CD14-positive monocyte (primary cell): ENCODE measurements at regions not wholly inside any gene's neighbourhood (a gene's known extent, or its start where the extent isn't known, plus 50 kb on each side); places are given as distances from the start of the nearest gene placed in this dataset.

ENCODE experiments used
- DNase-seq, 3 donors: peaks; one replicate each; pipeline ENCODE4 v3.0.0-alpha.2; 2011 to 2022
- H2AFZ ChIP-seq: 2 replicates; pipeline ENCODE4 v1.6.0; 2012; ENCODE audit warnings: mild to moderate bottlenecking, low read depth, low read length, inconsistent platforms; ENCODE audit not compliant: insufficient read depth, poor library complexity, severe bottlenecking
- H3K27ac ChIP-seq, 2 donors: 1 replicate in 1 of 2; 2 replicates in 1 of 2; pipeline ENCODE4 v1.5.1; 2012 to 2013; ENCODE audit warnings: low read length in 2 of 2, control low read depth in 1 of 2, inconsistent platforms in 1 of 2, low read depth in 1 of 2, mild to moderate bottlenecking in 1 of 2
- H3K27me3 ChIP-seq, 2 donors: one replicate each; pipeline versions ENCODE4 v1.6.0 to v1.6.1; 2011 to 2013; ENCODE audit warnings: low read length in 2 of 2; ENCODE audit not compliant: control insufficient read depth in 2 of 2, insufficient read depth in 2 of 2
- H3K36me3 ChIP-seq, 2 donors: replicated peaks in 1 of 2; 1 replicate in 1 of 2; 2 replicates in 1 of 2; pipeline versions ENCODE4 v1.5.1 to v1.6.1; 2012 to 2013; ENCODE audit warnings: low read length in 2 of 2, control low read depth in 1 of 2, inconsistent platforms in 1 of 2, mild to moderate bottlenecking in 1 of 2; ENCODE audit not compliant: insufficient read depth in 2 of 2, control insufficient read depth in 1 of 2
- H3K4me1 ChIP-seq, 2 donors: 1 replicate in 1 of 2; 2 replicates in 1 of 2; pipeline versions ENCODE4 v1.5.1 to v1.6.1; 2012 to 2013; ENCODE audit warnings: low read length in 2 of 2, control low read depth in 1 of 2, inconsistent platforms in 1 of 2, mild to moderate bottlenecking in 1 of 2, moderate library complexity in 1 of 2; ENCODE audit not compliant: insufficient read depth in 2 of 2, control insufficient read depth in 1 of 2
- H3K4me2 ChIP-seq: replicated peaks from 2 replicates; pipeline ENCODE3; 2012; ENCODE audit warnings: low read length, moderate library complexity, mild to moderate bottlenecking; ENCODE audit not compliant: poor library complexity, severe bottlenecking; ENCODE audit errors: extremely low read depth
- H3K4me3 ChIP-seq, 3 experiments: fragments of 200-600 bp in 1 of 3; sonication (generic) in 1 of 3; replicated peaks in 1 of 3; 1 replicate in 2 of 3; 2 replicates in 1 of 3; pipeline ENCODE4 v1.5.1; 2011 to 2013; ENCODE audit warnings: low read length in 3 of 3, mild to moderate bottlenecking in 3 of 3, control low read depth in 2 of 3, low read depth in 2 of 3, inconsistent platforms in 1 of 3, moderate library complexity in 1 of 3
- H3K79me2 ChIP-seq: 2 replicates; pipeline ENCODE4 v1.6.0; 2012; ENCODE audit warnings: mild to moderate bottlenecking, control low read depth, inconsistent platforms, low read length, moderate library complexity; ENCODE audit not compliant: insufficient read depth
- H3K9ac ChIP-seq: 2 replicates; pipeline ENCODE4 v1.6.0; 2017; ENCODE audit warnings: low read length, mild to moderate bottlenecking; ENCODE audit not compliant: insufficient read depth, poor library complexity, severe bottlenecking
- H3K9me3 ChIP-seq, 2 donors: replicated peaks in 1 of 2; 1 replicate in 1 of 2; 2 replicates in 1 of 2; pipeline versions ENCODE4 v1.5.1 to v1.6.1; 2012 to 2013; ENCODE audit warnings: low read length in 2 of 2, control low read depth in 1 of 2; ENCODE audit not compliant: control insufficient read depth in 1 of 2, insufficient read depth in 1 of 2
- H4K20me1 ChIP-seq: 2 replicates; pipeline ENCODE4 v1.6.0; 2012; ENCODE audit warnings: mild to moderate bottlenecking, low read length, control low read depth, moderate library complexity; ENCODE audit not compliant: insufficient read depth
- H3K27ac Mint-ChIP-seq, 7 donors: one replicate each; pipeline ENCODE4 v1.8.0; 2020; ENCODE audit warnings: mild to moderate bottlenecking in 7 of 7, mixed read lengths in 7 of 7, moderate library complexity in 6 of 7, inconsistent platforms in 2 of 7
- H3K27me3 Mint-ChIP-seq, 3 donors: one replicate each; pipeline ENCODE4 v1.8.0; 2021 to 2022; ENCODE audit warnings: low read depth in 3 of 3, mild to moderate bottlenecking in 3 of 3, mixed read lengths in 3 of 3, moderate library complexity in 3 of 3, inconsistent platforms in 1 of 3
- H3K36me3 Mint-ChIP-seq, 2 donors: one replicate each; pipeline ENCODE4 v1.8.0; 2020; ENCODE audit warnings: mixed read lengths in 2 of 2, inconsistent platforms in 1 of 2, mild to moderate bottlenecking in 1 of 2
- H3K4me1 Mint-ChIP-seq: one replicate; pipeline ENCODE4 v1.8.0; 2020; ENCODE audit warnings: mild to moderate bottlenecking, mixed read lengths
- H3K4me3 Mint-ChIP-seq, 2 donors: one replicate each; pipeline ENCODE4 v1.8.0; 2020; ENCODE audit warnings: mild to moderate bottlenecking in 2 of 2, mixed read lengths in 2 of 2, moderate library complexity in 1 of 2
- H3K9me3 Mint-ChIP-seq, 7 donors: one replicate each; pipeline ENCODE4 v1.8.0; 2020 to 2022; ENCODE audit warnings: mixed read lengths in 7 of 7, mild to moderate bottlenecking in 6 of 7, moderate library complexity in 6 of 7, inconsistent platforms in 2 of 7
- CTCF ChIP-seq: fragments of 200-600 bp; IDR thresholded peaks from one replicate; pipeline ENCODE4 v1.8.0; 2022; ENCODE audit warnings: antibody characterized with exemption, mild to moderate bottlenecking
- intact Hi-C, 2 donors: fragments of 100-400 bp; cut with micrococcal nuclease; formaldehyde crosslinking; loops; one replicate each; pipeline versions ENCODE4 v1.15.0 to v1.15.1; 2023

- Histone ChIP-seq H3K9me3 (no peaks in the 10 kb centered on the region), H3K4me2 (no peak overlapping the region), H3K27ac (no peak overlapping the region), H3K9ac (no peak overlapping the region), H3K4me1 (no peaks in the 10 kb centered on the region), H4K20me1 (no peaks in the 10 kb centered on the region), H3K79me2 (no peaks in the 10 kb centered on the region), H3K36me3 (no peaks in the 10 kb centered on the region), H2AFZ (no peak overlapping the region), H3K4me3 (no peak overlapping the region), H3K27me3 (no peaks in the 10 kb centered on the region)
- H3K36me3 Mint-ChIP-seq, result no peaks in the 10 kb centered on the region
- DNase-seq, result no peak
- TF ChIP-seq CTCF, result no peak
- intact Hi-C loops, result no loop called here
- H3K4me1 Mint-ChIP-seq, result no peaks in the 10 kb centered on the region
- peaks cover 0 to 4% (median 1%) of the 10 kb centered on the region in 3 donors for H3K27me3 Mint-ChIP-seq
- H3K4me3 Mint-ChIP-seq, result no peak overlapping the region
- H3K27ac Mint-ChIP-seq, result no peak overlapping the region
- H3K9me3 Mint-ChIP-seq, result peaks cover 0 to 5% (median 3%) of the 10 kb centered on the region in 7 donors
Observed at GRCh38 chr12:67052981-67053380, 216.2 kb upstream of the CAND1 start.

- no peak overlapping the region for H3K27ac Mint-ChIP-seq
- H3K4me3 Mint-ChIP-seq, result no peak overlapping the region
- no peaks in the 10 kb centered on the region for H3K4me1 ChIP-seq
- no peak for DNase-seq
- H3K79me2 ChIP-seq, result no peaks in the 10 kb centered on the region
- no peak overlapping the region for H3K9ac ChIP-seq
- no peaks in the 10 kb centered on the region for H3K9me3 ChIP-seq
- H3K4me1 Mint-ChIP-seq, result no peaks in the 10 kb centered on the region
- no peak overlapping the region for H3K4me2 ChIP-seq
- no peaks in the 10 kb centered on the region for H3K27me3 ChIP-seq
- no peaks in the 10 kb centered on the region for H3K36me3 ChIP-seq
- H3K27ac ChIP-seq, result no peak overlapping the region
- peaks cover 0 to 5% (median 4%) of the 10 kb centered on the region in 3 donors for H3K27me3 Mint-ChIP-seq
- no peaks in the 10 kb centered on the region for H3K36me3 Mint-ChIP-seq
- peaks cover 0 to 5% (median 1%) of the 10 kb centered on the region in 7 donors for H3K9me3 Mint-ChIP-seq
- intact Hi-C loops, result no loop called here
- no peaks in the 10 kb centered on the region for H4K20me1 ChIP-seq
- H2AFZ ChIP-seq, result no peak overlapping the region
- TF ChIP-seq CTCF, result no peak
- H3K4me3 ChIP-seq, result no peak overlapping the region
Observed at GRCh38 chr12:67056329-67056728, 212.8 kb upstream of the CAND1 start.
